Gastrocnemius medialis (tissue), 4 donors: ENCODE measurements at regions not wholly inside any gene's neighbourhood (a gene's known extent, or its start where the extent isn't known, plus 50 kb on each side); places are given as distances from the start of the nearest gene placed in this dataset.

Experiments used
- POLR2A ChIP-seq, 2 donors: fragments of 450-650 bp; IDR thresholded peaks; one replicate each; pipeline ENCODE4 v1.6.1; 2017; ENCODE audit warnings: antibody characterized with exemption in 2 of 2, mild to moderate bottlenecking in 2 of 2, moderate library complexity in 2 of 2
- TF ChIP-seq, protein P1 (sequence below), 5 experiments: fragments of 450-650 bp in 3 of 5; fragments of 200-600 bp in 2 of 5; sonication (generic) in 2 of 5; IDR thresholded peaks in 4 of 5; conservative IDR thresholded peaks in 1 of 5; 1 replicate in 4 of 5; 2 replicates in 1 of 5; pipeline ENCODE4 v1.5.1; 2016 to 2019; ENCODE audit warnings: antibody characterized with exemption in 5 of 5, mild to moderate bottlenecking in 3 of 5, moderate library complexity in 3 of 5

DNA sequence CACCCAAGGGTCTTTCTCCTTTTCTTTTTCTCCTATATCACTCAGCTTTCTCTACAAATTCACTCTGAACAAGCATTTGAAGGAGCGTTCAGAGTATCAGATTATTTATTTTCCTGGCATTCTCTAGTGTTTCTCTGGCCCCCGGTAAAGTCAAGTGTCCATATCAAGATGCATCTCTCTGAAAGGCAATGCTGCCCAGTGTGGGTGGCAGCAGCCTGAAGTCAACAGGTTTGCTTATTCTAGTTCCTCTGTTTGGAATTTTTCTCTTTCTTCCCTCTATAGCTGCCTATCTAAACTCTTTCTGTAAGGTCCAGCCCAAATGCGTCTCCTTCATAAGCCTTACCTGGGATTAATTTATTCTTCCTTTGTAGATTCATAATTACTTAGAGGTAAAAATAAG lies 526.2 kb upstream of the TNP1 start:
- TF ChIP-seq, protein P1, sequence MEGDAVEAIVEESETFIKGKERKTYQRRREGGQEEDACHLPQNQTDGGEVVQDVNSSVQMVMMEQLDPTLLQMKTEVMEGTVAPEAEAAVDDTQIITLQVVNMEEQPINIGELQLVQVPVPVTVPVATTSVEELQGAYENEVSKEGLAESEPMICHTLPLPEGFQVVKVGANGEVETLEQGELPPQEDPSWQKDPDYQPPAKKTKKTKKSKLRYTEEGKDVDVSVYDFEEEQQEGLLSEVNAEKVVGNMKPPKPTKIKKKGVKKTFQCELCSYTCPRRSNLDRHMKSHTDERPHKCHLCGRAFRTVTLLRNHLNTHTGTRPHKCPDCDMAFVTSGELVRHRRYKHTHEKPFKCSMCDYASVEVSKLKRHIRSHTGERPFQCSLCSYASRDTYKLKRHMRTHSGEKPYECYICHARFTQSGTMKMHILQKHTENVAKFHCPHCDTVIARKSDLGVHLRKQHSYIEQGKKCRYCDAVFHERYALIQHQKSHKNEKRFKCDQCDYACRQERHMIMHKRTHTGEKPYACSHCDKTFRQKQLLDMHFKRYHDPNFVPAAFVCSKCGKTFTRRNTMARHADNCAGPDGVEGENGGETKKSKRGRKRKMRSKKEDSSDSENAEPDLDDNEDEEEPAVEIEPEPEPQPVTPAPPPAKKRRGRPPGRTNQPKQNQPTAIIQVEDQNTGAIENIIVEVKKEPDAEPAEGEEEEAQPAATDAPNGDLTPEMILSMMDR (IDR thresholded peaks at IDR 0.05 in 4 of 5, conservative IDR thresholded peaks at IDR 0.05 in 1 of 5) = no peak
- TF ChIP-seq POLR2A (IDR thresholded peaks at IDR 0.05) = no peak
